Sigmoid colon (tissue), 6 donors: ENCODE measurements at regions not wholly inside any gene's neighbourhood (a gene's known extent, or its start where the extent isn't known, plus 50 kb on each side); places are given as distances from the start of the nearest gene placed in this dataset.
A peak's percentile ranks its signal among the peaks of the same experiment; 100 is the strongest.

Experiments used
- DNase-seq: peaks from one replicate; pipeline ENCODE4 v3.0.0-alpha.2; 2019
- H3K27ac ChIP-seq, 4 donors: fragments of 200-600 bp; sonication (generic); one replicate each; pipeline ENCODE4 v1.5.1; 2016 to 2019; ENCODE audit warnings: mild to moderate bottlenecking in 1 of 4
- H3K27me3 ChIP-seq, 3 donors: fragments of 200-600 bp; sonication (generic); one replicate each; pipeline ENCODE4 v1.5.1; 2019; ENCODE audit warnings: mild to moderate bottlenecking in 1 of 3
- H3K36me3 ChIP-seq, 4 donors: fragments of 200-600 bp; sonication (generic); one replicate each; pipeline ENCODE4 v1.5.1; 2016 to 2019
- H3K4me1 ChIP-seq, 4 donors: fragments of 200-600 bp; sonication (generic); one replicate each; pipeline ENCODE4 v1.5.1; 2017 to 2019
- H3K4me3 ChIP-seq, 4 donors: fragments of 200-600 bp; sonication (generic); one replicate each; pipeline ENCODE4 v1.5.1; 2017 to 2019; ENCODE audit warnings: mild to moderate bottlenecking in 2 of 4, moderate library complexity in 1 of 4
- H3K9me3 ChIP-seq, 4 donors: fragments of 200-600 bp in 3 of 4; sonication (generic) in 3 of 4; one replicate each; pipeline versions ENCODE4 v1.5.1 to v1.6.1; 2013 to 2019
- EP300 ChIP-seq, 4 donors: sonication (generic); formaldehyde crosslinking; IDR thresholded peaks; one replicate each; pipeline ENCODE4 v1.6.1; 2017; ENCODE audit warnings: antibody characterized with exemption in 4 of 4
- POLR2A ChIP-seq, 2 donors: fragments of 450-650 bp; IDR thresholded peaks; one replicate each; pipeline ENCODE4 v1.6.1; 2016; ENCODE audit warnings: antibody characterized with exemption in 2 of 2, mild to moderate bottlenecking in 2 of 2, moderate library complexity in 2 of 2
- POLR2AphosphoS5 ChIP-seq, 4 donors: sonication (generic); formaldehyde crosslinking; IDR thresholded peaks; one replicate each; pipeline ENCODE4 v1.6.1; 2017; ENCODE audit warnings: antibody characterized with exemption in 4 of 4
- WGBS, 2 donors: extraction: QIAGEN DNeasy Blood & Tissue Kit; methylation state at CpG; one replicate each; pipeline ENCODE4 v1.1.7; 2013; 5-methylcytosine and 5-hydroxymethylcytosine counted together
- intact Hi-C: fragments of 100-400 bp; cut with DNase I; formaldehyde crosslinking; loops from one replicate; pipeline ENCODE4 v1.15.1; 2023
- TF ChIP-seq, protein P1 (sequence below), 4 experiments: fragments of 450-650 bp in 3 of 4; fragments of 200-600 bp in 1 of 4; IDR thresholded peaks; one replicate each; pipeline ENCODE4 v1.5.1; 2016 to 2019; ENCODE audit warnings: antibody characterized with exemption in 4 of 4, mild to moderate bottlenecking in 3 of 4, moderate library complexity in 2 of 4
- donor health status: healthy with polysubstance abuse.
- donor health status: healthy.

- no peak for DNase-seq
- H3K9me3 ChIP-seq: no peaks in the 10 kb centered on the region
- H3K27me3 ChIP-seq: no peaks in the 10 kb centered on the region
- WGBS, 2 donors: 43 to 69% methylated on average over 3 of the region's 3 CpGs
- H3K4me1 ChIP-seq: peaks cover 0 to 8% (median 0%) of the 10 kb centered on the region in 4 donors
- intact Hi-C loops: no loop called here
- TF ChIP-seq POLR2AphosphoS5 (IDR thresholded peaks at IDR 0.05) (no peak), EP300 (IDR thresholded peaks at IDR 0.05) (no peak), POLR2A (IDR thresholded peaks at IDR 0.05) (no peak)
- TF ChIP-seq, protein P1, sequence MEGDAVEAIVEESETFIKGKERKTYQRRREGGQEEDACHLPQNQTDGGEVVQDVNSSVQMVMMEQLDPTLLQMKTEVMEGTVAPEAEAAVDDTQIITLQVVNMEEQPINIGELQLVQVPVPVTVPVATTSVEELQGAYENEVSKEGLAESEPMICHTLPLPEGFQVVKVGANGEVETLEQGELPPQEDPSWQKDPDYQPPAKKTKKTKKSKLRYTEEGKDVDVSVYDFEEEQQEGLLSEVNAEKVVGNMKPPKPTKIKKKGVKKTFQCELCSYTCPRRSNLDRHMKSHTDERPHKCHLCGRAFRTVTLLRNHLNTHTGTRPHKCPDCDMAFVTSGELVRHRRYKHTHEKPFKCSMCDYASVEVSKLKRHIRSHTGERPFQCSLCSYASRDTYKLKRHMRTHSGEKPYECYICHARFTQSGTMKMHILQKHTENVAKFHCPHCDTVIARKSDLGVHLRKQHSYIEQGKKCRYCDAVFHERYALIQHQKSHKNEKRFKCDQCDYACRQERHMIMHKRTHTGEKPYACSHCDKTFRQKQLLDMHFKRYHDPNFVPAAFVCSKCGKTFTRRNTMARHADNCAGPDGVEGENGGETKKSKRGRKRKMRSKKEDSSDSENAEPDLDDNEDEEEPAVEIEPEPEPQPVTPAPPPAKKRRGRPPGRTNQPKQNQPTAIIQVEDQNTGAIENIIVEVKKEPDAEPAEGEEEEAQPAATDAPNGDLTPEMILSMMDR (IDR thresholded peaks at IDR 0.05): no peak
- no peak overlapping the region for H3K4me3 ChIP-seq
- no peak overlapping the region for H3K27ac ChIP-seq
- H3K36me3 ChIP-seq: no peaks in the 10 kb centered on the region
These were observed 216.4 kb downstream of the TECRL start for GRCh38 chr4:64192731-64193412.

GRCh38 chr4:64174247-64174882, 234.9 kb downstream of the TECRL start:
- H3K4me1 ChIP-seq: no peaks in the 10 kb centered on the region
- H3K27ac ChIP-seq: no peak overlapping the region
- TF ChIP-seq, protein P1 (IDR thresholded peaks at IDR 0.05): no peak
- TF ChIP-seq POLR2AphosphoS5 (IDR thresholded peaks at IDR 0.05) (no peak), EP300 (IDR thresholded peaks at IDR 0.05) (no peak), POLR2A (IDR thresholded peaks at IDR 0.05) (no peak)
- H3K36me3 ChIP-seq: no peaks in the 10 kb centered on the region
- DNase-seq: no peak
- H3K9me3 ChIP-seq: no peaks in the 10 kb centered on the region
- no peak overlapping the region for H3K4me3 ChIP-seq
- intact Hi-C loops: no loop called here
- no peaks in the 10 kb centered on the region for H3K27me3 ChIP-seq
- WGBS, 2 donors: 92 to 95% methylated on average over 14 of the region's 14 CpGs

DNA sequence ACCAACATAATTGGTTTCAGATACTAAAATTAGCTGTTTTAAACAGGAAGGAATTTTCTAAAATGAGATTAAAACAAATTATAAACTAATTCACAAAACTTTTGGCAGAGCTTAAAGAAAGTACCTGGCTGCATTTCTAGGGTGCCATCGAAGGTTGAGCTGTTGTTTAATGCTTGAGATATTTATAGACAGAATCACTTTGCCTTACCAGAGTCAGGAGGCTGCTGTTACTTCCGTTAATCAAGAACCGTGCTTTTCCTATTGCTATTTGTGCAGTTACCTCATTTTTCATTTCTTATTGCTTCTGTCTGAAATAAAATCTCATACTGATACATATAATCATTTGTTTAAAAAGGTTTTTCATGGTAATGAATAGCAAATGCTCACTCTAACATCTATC, 242.9 kb downstream of the TECRL start:
- intact Hi-C loops: no loop called here
- no peak overlapping the region for H3K27ac ChIP-seq
- TF ChIP-seq POLR2A (IDR thresholded peaks at IDR 0.05) (no peak), EP300 (IDR thresholded peaks at IDR 0.05) (no peak), POLR2AphosphoS5 (IDR thresholded peaks at IDR 0.05) (no peak)
- TF ChIP-seq, protein P1 (IDR thresholded peaks at IDR 0.05): no peak
- no peaks in the 10 kb centered on the region for H3K27me3 ChIP-seq
- WGBS, 2 donors: 61% methylated on average over 3 of the region's 3 CpGs
- H3K4me1 ChIP-seq: peaks cover 0 to 22% (median 8%) of the 10 kb centered on the region in 4 donors
- no peaks in the 10 kb centered on the region for H3K36me3 ChIP-seq
- DNase-seq: no peak
- H3K9me3 ChIP-seq: no peaks in the 10 kb centered on the region
- no peak overlapping the region for H3K4me3 ChIP-seq

DNA sequence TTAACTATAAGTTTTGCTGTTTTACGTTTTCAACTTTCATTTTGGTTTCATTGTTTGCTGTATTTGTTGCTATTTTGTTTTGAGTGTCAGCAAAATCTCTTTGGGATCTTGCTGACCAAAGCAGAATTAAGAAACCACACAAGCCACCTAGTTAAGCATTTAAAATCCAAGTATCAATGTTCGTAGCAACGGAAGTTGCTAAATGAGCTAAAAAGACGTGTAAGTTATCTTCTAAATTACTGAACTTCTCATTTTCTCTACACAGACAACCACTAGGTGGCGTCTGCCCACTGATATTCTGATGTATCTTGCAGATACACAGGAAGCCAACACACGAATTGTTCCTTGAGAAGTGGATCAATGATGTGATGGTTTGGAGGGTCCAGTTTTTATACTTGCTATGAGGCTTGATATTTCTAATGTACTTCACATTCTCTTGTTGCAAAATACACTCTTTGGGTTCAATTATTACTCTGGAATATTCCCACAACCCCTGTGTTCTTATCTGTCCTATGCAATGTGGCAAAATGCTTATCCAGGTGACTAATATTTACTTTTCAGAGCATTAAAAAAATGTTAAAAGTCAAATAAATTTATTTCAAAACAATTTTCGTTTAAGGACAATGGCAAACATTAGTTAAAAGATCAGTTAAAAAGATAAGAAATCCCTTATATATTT, 250.5 kb downstream of the TECRL start:
- Histone ChIP-seq H3K27me3 (no peaks in the 10 kb centered on the region), H3K27ac (no peak overlapping the region), H3K36me3 (no peaks in the 10 kb centered on the region), H3K9me3 (no peaks in the 10 kb centered on the region), H3K4me3 (peak overlapping the region in 2 of 4 donors; percentile 18 to 28), H3K4me1 (no peaks in the 10 kb centered on the region)
- DNase-seq: no peak
- 2 to 15% methylated on average over 7 of the region's 7 CpGs for WGBS, 2 donors
- TF ChIP-seq POLR2AphosphoS5 (IDR thresholded peaks at IDR 0.05): no peak
- TF ChIP-seq, protein P1 (IDR thresholded peaks at IDR 0.05): peak; percentile 24 to 82 (median 58)
- TF ChIP-seq POLR2A (IDR thresholded peaks at IDR 0.05): no peak
- intact Hi-C loops: no loop called here
